DND-41 (cell line): ENCODE measurements at regions not wholly inside any gene's neighbourhood (a gene's known extent, or its start where the extent isn't known, plus 50 kb on each side); places are given as distances from the start of the nearest gene placed in this dataset.
A peak's percentile ranks its signal among the peaks of the same experiment; 100 is the strongest.

Source experiments
- ATAC-seq: fragments of 200-7000 bp; cut with Tn5 transposase; 3 replicates; pipeline ENCODE4 v1.9.1; 2021; ENCODE audit warnings: low read depth; ENCODE audit not compliant: insufficient read depth
- DNase-seq: peaks from one replicate; pipeline ENCODE4 v3.0.0-alpha.2; 2020
- H2AFZ ChIP-seq: 2 replicates; pipeline ENCODE4 v1.6.0; 2012; ENCODE audit warnings: low read depth, low read length
- H3K27ac ChIP-seq: 2 replicates; pipeline ENCODE4 v1.5.1; 2012; ENCODE audit warnings: low read length, inconsistent platforms
- H3K27me3 ChIP-seq: fragments of 200-600 bp; sonication (generic); 2 replicates; pipeline ENCODE4 v1.6.0; 2012; ENCODE audit warnings: low read length, mild to moderate bottlenecking, inconsistent platforms; ENCODE audit not compliant: insufficient read depth, poor library complexity
- H3K36me3 ChIP-seq: 2 replicates; pipeline ENCODE4 v1.5.1; 2012; ENCODE audit warnings: low read length, inconsistent platforms; ENCODE audit not compliant: insufficient read depth
- H3K4me1 ChIP-seq: 2 replicates; pipeline ENCODE4 v1.5.1; 2012; ENCODE audit warnings: mild to moderate bottlenecking, low read length; ENCODE audit not compliant: insufficient read depth
- H3K4me2 ChIP-seq: 2 replicates; pipeline ENCODE4 v1.6.0; 2012; ENCODE audit warnings: mild to moderate bottlenecking, moderate library complexity, low read length, inconsistent platforms; ENCODE audit not compliant: insufficient read depth
- H3K4me3 ChIP-seq, 2 experiments: fragments of 200-600 bp in 1 of 2; shearing (Covaris generic) in 1 of 2; 2 replicates each; pipeline ENCODE4 v1.5.1; 2012 to 2016; ENCODE audit warnings: inconsistent platforms in 2 of 2, low read length in 2 of 2, mild to moderate bottlenecking in 2 of 2, low read depth in 1 of 2, moderate library complexity in 1 of 2
- H3K79me2 ChIP-seq: 2 replicates; pipeline ENCODE4 v1.6.0; 2012; ENCODE audit warnings: low read length, inconsistent platforms; ENCODE audit not compliant: insufficient read depth
- H3K9ac ChIP-seq: 2 replicates; pipeline ENCODE4 v1.6.0; 2012; ENCODE audit warnings: low read depth, mild to moderate bottlenecking, inconsistent platforms, low read length, moderate library complexity
- H3K9me3 ChIP-seq: 2 replicates; pipeline ENCODE4 v1.5.1; 2012; ENCODE audit warnings: low read length, moderate library complexity, mild to moderate bottlenecking, inconsistent platforms; ENCODE audit not compliant: insufficient read depth, severe bottlenecking
- H4K20me1 ChIP-seq: 2 replicates; pipeline ENCODE4 v1.6.0; 2012; ENCODE audit warnings: low read length; ENCODE audit not compliant: insufficient read depth
- CTCF ChIP-seq: IDR thresholded peaks from 2 replicates; pipeline ENCODE4 v1.5.1; 2012; ENCODE audit warnings: borderline replicate concordance, low read length, moderate library complexity, mild to moderate bottlenecking; ENCODE audit not compliant: poor library complexity, severe bottlenecking; ENCODE audit errors: extremely low read depth
- EZH2 ChIP-seq: IDR thresholded peaks from 3 replicates; pipeline ENCODE4 v1.6.1; 2012; ENCODE audit warnings: borderline replicate concordance, low read depth, mild to moderate bottlenecking, moderate library complexity, low read length, inconsistent platforms; ENCODE audit not compliant: severe bottlenecking

GRCh38 chr2:88345842-88346241, 106.7 kb downstream of the FOXI3 start:
- H3K27me3 ChIP-seq, result no peaks in the 10 kb centered on the region

GRCh38 chr2:88342749-88343148, 109.7 kb downstream of the FOXI3 start:
- H3K36me3 ChIP-seq, result no peaks in the 10 kb centered on the region
- H3K9ac ChIP-seq, result no peak overlapping the region
- H3K4me3 ChIP-seq, result no peak overlapping the region
- peak overlapping the region; percentile 51 for H3K4me2 ChIP-seq
- peaks cover 10% of the 10 kb centered on the region for H3K4me1 ChIP-seq
- H3K9me3 ChIP-seq, result no peaks in the 10 kb centered on the region
- no peak for TF ChIP-seq EZH2
- peak; percentile 31 for TF ChIP-seq CTCF
- DNase-seq (peak; percentile 74), ATAC-seq (peak; percentile 92)
- H2AFZ ChIP-seq, result peak overlapping the region; percentile 59
- H3K27me3 ChIP-seq, result no peaks in the 10 kb centered on the region
- peak overlapping the region; percentile 41 for H3K27ac ChIP-seq
- H3K79me2 ChIP-seq, result no peaks in the 10 kb centered on the region
- no peaks in the 10 kb centered on the region for H4K20me1 ChIP-seq

More at GRCh38 chr2:88345842-88346241, 106.7 kb downstream of the FOXI3 start:
- no peak overlapping the region for H3K4me2 ChIP-seq
- ATAC-seq, result no peak
- H3K4me3 ChIP-seq, result no peak overlapping the region
- no peak overlapping the region for H3K27ac ChIP-seq
- no peaks in the 10 kb centered on the region for H4K20me1 ChIP-seq
- H2AFZ ChIP-seq, result no peak overlapping the region; the same call in 1 of the 2 replicates
- no peak for DNase-seq
- peaks cover 10% of the 10 kb centered on the region for H3K4me1 ChIP-seq
- no peaks in the 10 kb centered on the region for H3K9me3 ChIP-seq
- no peaks in the 10 kb centered on the region for H3K36me3 ChIP-seq
- no peak for TF ChIP-seq CTCF
- TF ChIP-seq EZH2, result no peak
- no peak overlapping the region for H3K9ac ChIP-seq
- H3K79me2 ChIP-seq, result no peaks in the 10 kb centered on the region

GRCh38 chr2:88334418-88334817, 118.1 kb downstream of the FOXI3 start:
- no peak overlapping the region for H3K27ac ChIP-seq
- no peak overlapping the region for H3K9ac ChIP-seq
- no peaks in the 10 kb centered on the region for H3K36me3 ChIP-seq
- H3K4me3 ChIP-seq, result no peak overlapping the region
- TF ChIP-seq EZH2, result no peak
- TF ChIP-seq CTCF, result no peak
- H2AFZ ChIP-seq, result no peak overlapping the region
- H3K4me1 ChIP-seq, result no peaks in the 10 kb centered on the region
- H3K9me3 ChIP-seq, result no peaks in the 10 kb centered on the region
- ATAC-seq (no peak), DNase-seq (no peak)
- no peaks in the 10 kb centered on the region for H3K27me3 ChIP-seq
- H4K20me1 ChIP-seq, result no peaks in the 10 kb centered on the region
- H3K79me2 ChIP-seq, result no peaks in the 10 kb centered on the region
- H3K4me2 ChIP-seq, result no peak overlapping the region

- Histone ChIP-seq H3K27ac (no peak overlapping the region), H3K27me3 (no peaks in the 10 kb centered on the region), H4K20me1 (no peaks in the 10 kb centered on the region), H3K9me3 (no peaks in the 10 kb centered on the region), H3K4me2 (no peak overlapping the region), H3K9ac (no peak overlapping the region), H3K4me3 (no peak overlapping the region), H3K79me2 (no peaks in the 10 kb centered on the region), H2AFZ (no peak overlapping the region), H3K4me1 (no peaks in the 10 kb centered on the region), H3K36me3 (no peaks in the 10 kb centered on the region)
- ATAC-seq (no peak), DNase-seq (no peak)
- TF ChIP-seq EZH2, result no peak
- TF ChIP-seq CTCF, result no peak
Observed at GRCh38 chr2:88331239-88331638, 121.3 kb downstream of the FOXI3 start.
